Activated naive CD4-positive, alpha-beta T cell treated with anti-CD3 and anti-CD28 coated beads for 36 hours (primary cell): ENCODE measurements at regions not wholly inside any gene's neighbourhood (a gene's known extent, or its start where the extent isn't known, plus 50 kb on each side); places are given as distances from the start of the nearest gene placed in this dataset.
"Not testable (repeated sequence)": the region's sequence is repeated elsewhere in the genome, so short reads cannot be mapped to it uniquely, and the experiment has no call there.

Experiments
- CTCF ChIA-PET: fragments of 350-600 bp; sonication (Branson Sonifier 250); formaldehyde crosslinking; loops from one replicate; lab custom pipeline; 2021; ENCODE audit warnings: antibody characterized with exemption; lab: Charles Lee
- DNase-seq: peaks from one replicate; pipeline ENCODE4 v3.0.0-alpha.2; 2020
- H3K27ac Mint-ChIP-seq: one replicate; pipeline ENCODE4 v1.8.0; 2021; ENCODE audit warnings: mild to moderate bottlenecking, mixed read lengths
- H3K27me3 Mint-ChIP-seq: one replicate; pipeline ENCODE4 v1.8.0; 2021; ENCODE audit warnings: low read depth, mixed read lengths
- H3K36me3 Mint-ChIP-seq: one replicate; pipeline ENCODE4 v1.8.0; 2021; ENCODE audit warnings: low read depth, mixed read lengths
- H3K4me1 Mint-ChIP-seq: one replicate; pipeline ENCODE4 v1.8.0; 2021; ENCODE audit warnings: low read depth, mixed read lengths
- H3K4me3 Mint-ChIP-seq: one replicate; pipeline ENCODE4 v1.8.0; 2021; ENCODE audit warnings: mild to moderate bottlenecking, moderate library complexity, mixed read lengths
- H3K9me3 Mint-ChIP-seq: one replicate; pipeline ENCODE4 v1.8.0; 2021; ENCODE audit warnings: mixed read lengths
- intact Hi-C: fragments of 100-400 bp; cut with micrococcal nuclease; formaldehyde crosslinking; loops from one replicate; pipeline ENCODE4 v1.15.1; 2023

GRCh38 chr15:96146726-96147125 is 183.8 kb upstream of the NR2F2 start:
- no peak overlapping the region for H3K4me3 Mint-ChIP-seq
- CTCF ChIA-PET = no interaction called here
- intact Hi-C loops = no loop called here
- H3K27ac Mint-ChIP-seq = no peak overlapping the region
- peaks cover 14% of the 10 kb centered on the region for H3K27me3 Mint-ChIP-seq
- no peaks in the 10 kb centered on the region for H3K36me3 Mint-ChIP-seq
- no peak for DNase-seq
- H3K4me1 Mint-ChIP-seq = no peaks in the 10 kb centered on the region
- H3K9me3 Mint-ChIP-seq = no peaks in the 10 kb centered on the region

- CTCF ChIA-PET = no interaction called here
- no peak overlapping the region for H3K27ac Mint-ChIP-seq
- peaks cover 14% of the 10 kb centered on the region for H3K27me3 Mint-ChIP-seq
- H3K36me3 Mint-ChIP-seq = no peaks in the 10 kb centered on the region
- H3K4me3 Mint-ChIP-seq = no peak overlapping the region
- no peaks in the 10 kb centered on the region for H3K4me1 Mint-ChIP-seq
- no peak for DNase-seq
- intact Hi-C loops = no loop called here
- H3K9me3 Mint-ChIP-seq = no peaks in the 10 kb centered on the region
These were observed 183.2 kb upstream of the NR2F2 start for GRCh38 chr15:96147267-96147666.

GRCh38 chr15:96150254-96150653 is 180.2 kb upstream of the NR2F2 start:
- Mint-ChIP-seq H3K4me1 (no peaks in the 10 kb centered on the region), H3K27ac (no peak overlapping the region), H3K9me3 (no peaks in the 10 kb centered on the region), H3K4me3 (no peak overlapping the region), H3K36me3 (no peaks in the 10 kb centered on the region), H3K27me3 (peaks cover 14% of the 10 kb centered on the region)
- intact Hi-C loops = no loop called here
- CTCF ChIA-PET = no interaction called here
- DNase-seq = no peak

- H3K36me3 Mint-ChIP-seq, H3K4me3 Mint-ChIP-seq, H3K27ac Mint-ChIP-seq, intact Hi-C loops, H3K27me3 Mint-ChIP-seq, DNase-seq, H3K9me3 Mint-ChIP-seq, H3K4me1 Mint-ChIP-seq: not testable (repeated sequence)
- CTCF ChIA-PET = interaction anchor here (0.7 kb wide), 1 partner anchor 10 kb away, joined by 4 read pairs; no protein-coding TSS in a partner anchor
These were observed 178.8 kb upstream of the NR2F2 start for GRCh38 chr15:96151749-96152148.

GRCh38 chr15:96153929-96154328 is 176.6 kb upstream of the NR2F2 start:
- Mint-ChIP-seq H3K4me1 (no peaks in the 10 kb centered on the region), H3K4me3 (no peak overlapping the region), H3K9me3 (no peaks in the 10 kb centered on the region), H3K27me3 (peaks cover 7% of the 10 kb centered on the region), H3K36me3 (no peaks in the 10 kb centered on the region), H3K27ac (no peak overlapping the region)
- DNase-seq = no peak
- CTCF ChIA-PET = no interaction called here
- intact Hi-C loops = no loop called here

GRCh38 chr15:96158938-96159337 is 171.6 kb upstream of the NR2F2 start:
- Mint-ChIP-seq H3K36me3 (no peaks in the 10 kb centered on the region), H3K9me3 (no peaks in the 10 kb centered on the region), H3K27ac (no peak overlapping the region), H3K4me1 (no peaks in the 10 kb centered on the region), H3K4me3 (no peak overlapping the region), H3K27me3 (peaks cover 17% of the 10 kb centered on the region)
- intact Hi-C loops = no loop called here
- CTCF ChIA-PET = no interaction called here
- no peak for DNase-seq

GRCh38 chr15:96160269-96160668 is 170.2 kb upstream of the NR2F2 start:
- Mint-ChIP-seq H3K36me3 (no peaks in the 10 kb centered on the region), H3K4me1 (no peaks in the 10 kb centered on the region), H3K4me3 (no peak overlapping the region), H3K9me3 (no peaks in the 10 kb centered on the region), H3K27ac (no peak overlapping the region), H3K27me3 (peaks cover 19% of the 10 kb centered on the region)
- CTCF ChIA-PET = interaction anchor here (0.6 kb wide), 2 partner anchors 169 to 1681 kb away, joined by 4 read pairs; no protein-coding TSS in a partner anchor
- DNase-seq = no peak
- intact Hi-C loops = no loop called here

GRCh38 chr15:96160800-96161199 is 169.7 kb upstream of the NR2F2 start:
- Mint-ChIP-seq H3K4me1 (no peaks in the 10 kb centered on the region), H3K36me3 (no peaks in the 10 kb centered on the region), H3K27ac (no peak overlapping the region), H3K27me3 (peaks cover 19% of the 10 kb centered on the region), H3K4me3 (no peak overlapping the region), H3K9me3 (no peaks in the 10 kb centered on the region)
- CTCF ChIA-PET = no interaction called here
- intact Hi-C loops = no loop called here
- no peak for DNase-seq

GRCh38 chr15:96162322-96162721 is 168.2 kb upstream of the NR2F2 start:
- peaks cover 23% of the 10 kb centered on the region for H3K27me3 Mint-ChIP-seq
- no peaks in the 10 kb centered on the region for H3K36me3 Mint-ChIP-seq
- H3K4me3 Mint-ChIP-seq = no peak overlapping the region
- intact Hi-C loops = no loop called here
- no peaks in the 10 kb centered on the region for H3K9me3 Mint-ChIP-seq
- no peak for DNase-seq
- CTCF ChIA-PET = interaction anchor here (0.6 kb wide), 1 partner anchor 10 kb away, joined by 4 read pairs; no protein-coding TSS in a partner anchor
- no peaks in the 10 kb centered on the region for H3K4me1 Mint-ChIP-seq
- H3K27ac Mint-ChIP-seq = no peak overlapping the region

GRCh38 chr15:96165081-96165480 is 165.4 kb upstream of the NR2F2 start:
- Mint-ChIP-seq H3K27ac (no peak overlapping the region), H3K36me3 (no peaks in the 10 kb centered on the region), H3K9me3 (no peaks in the 10 kb centered on the region), H3K4me1 (no peaks in the 10 kb centered on the region), H3K4me3 (no peak overlapping the region), H3K27me3 (peaks cover 32% of the 10 kb centered on the region)
- DNase-seq = no peak
- intact Hi-C loops = no loop called here
- CTCF ChIA-PET = no interaction called here

GRCh38 chr15:96165775-96166174 is 164.7 kb upstream of the NR2F2 start:
- no peak for DNase-seq
- no peak overlapping the region for H3K27ac Mint-ChIP-seq
- H3K36me3 Mint-ChIP-seq = no peaks in the 10 kb centered on the region
- H3K4me1 Mint-ChIP-seq = no peaks in the 10 kb centered on the region
- intact Hi-C loops = no loop called here
- H3K9me3 Mint-ChIP-seq = no peaks in the 10 kb centered on the region
- H3K27me3 Mint-ChIP-seq = peaks cover 32% of the 10 kb centered on the region
- no peak overlapping the region for H3K4me3 Mint-ChIP-seq
- CTCF ChIA-PET = interaction anchor here (0.6 kb wide), 1 partner anchor 406 kb away, joined by 3 read pairs; no protein-coding TSS in a partner anchor

GRCh38 chr15:96166223-96167200 is 164.0 kb upstream of the NR2F2 start:
- CTCF ChIA-PET = interaction anchor here (0.6 kb wide), 1 partner anchor 407 kb away, joined by 3 read pairs; no protein-coding TSS in a partner anchor
- Mint-ChIP-seq H3K27ac (no peak overlapping the region), H3K4me3 (no peak overlapping the region), H3K36me3 (no peaks in the 10 kb centered on the region), H3K27me3 (peaks cover 31% of the 10 kb centered on the region), H3K9me3 (no peaks in the 10 kb centered on the region), H3K4me1 (no peaks in the 10 kb centered on the region)
- intact Hi-C loops = no loop called here
- DNase-seq = no peak

GRCh38 chr15:96170616-96170978 is 159.9 kb upstream of the NR2F2 start:
- DNase-seq, H3K4me3 Mint-ChIP-seq, intact Hi-C loops, H3K4me1 Mint-ChIP-seq, H3K36me3 Mint-ChIP-seq, CTCF ChIA-PET, H3K27ac Mint-ChIP-seq, H3K9me3 Mint-ChIP-seq: not testable (repeated sequence)
- peaks cover 26% of the 10 kb centered on the region for H3K27me3 Mint-ChIP-seq
